ENCODE measurements at regions not wholly inside any gene's neighbourhood (a gene's known extent, or its start where the extent isn't known, plus 50 kb on each side); places are given as distances from the start of the nearest gene placed in this dataset.
"Not testable (repeated sequence)": the region's sequence is repeated elsewhere in the genome, so short reads cannot be mapped to it uniquely, and the experiment has no call there.

- DNase-seq = no peak
These were observed 62.5 kb upstream of the ENPP6 start for GRCh38 chr4:184280137-184280536.

GRCh38 chr4:184279496-184280061 lies 61.9 kb upstream of the ENPP6 start:
- DNase-seq = no peak

GRCh38 chr4:184277769-184278168 lies 60.1 kb upstream of the ENPP6 start:
- DNase-seq = not testable (repeated sequence)

GRCh38 chr4:184277010-184277409 lies 59.3 kb upstream of the ENPP6 start:
- not testable (repeated sequence) for DNase-seq

- not testable (repeated sequence) for DNase-seq
These were observed 58.7 kb upstream of the ENPP6 start for GRCh38 chr4:184276346-184276745.

GRCh38 chr4:184275766-184276165 lies 58.1 kb upstream of the ENPP6 start:
- no peak for DNase-seq

- DNase-seq = no peak
These were observed 56.7 kb upstream of the ENPP6 start for GRCh38 chr4:184274286-184274951.

- no peak for DNase-seq
These were observed 55.8 kb upstream of the ENPP6 start for GRCh38 chr4:184273166-184274147.

- no peak for DNase-seq
These were observed 53.2 kb upstream of the ENPP6 start for GRCh38 chr4:184270808-184271413.

GRCh38 chr4:184269879-184270430 lies 52.3 kb upstream of the ENPP6 start:
- DNase-seq = no peak

GRCh38 chr4:184268584-184269160 lies 51.0 kb upstream of the ENPP6 start:
- no peak for DNase-seq

GRCh38 chr4:184267673-184268583 lies 50.3 kb upstream of the ENPP6 start:
- peak; percentile 57 for DNase-seq
